Transverse colon (tissue), 4 donors: ENCODE measurements at regions not wholly inside any gene's neighbourhood (a gene's known extent, or its start where the extent isn't known, plus 50 kb on each side); places are given as distances from the start of the nearest gene placed in this dataset.

Experiments used
- CTCF ChIP-seq, 5 experiments: fragments of 200-600 bp in 3 of 5; fragments of 450-650 bp in 2 of 5; sonication (generic) in 3 of 5; IDR thresholded peaks; 1 replicate in 2 of 5; 2 replicates in 3 of 5; pipeline ENCODE4 v1.5.1; 2016 to 2017; ENCODE audit warnings: antibody characterized with exemption in 5 of 5, inconsistent platforms in 3 of 5, mild to moderate bottlenecking in 2 of 5, moderate library complexity in 1 of 5
- EP300 ChIP-seq: sonication (generic); formaldehyde crosslinking; IDR thresholded peaks from one replicate; pipeline ENCODE4 v1.6.1; 2017; ENCODE audit warnings: antibody characterized with exemption, low read depth
- POLR2A ChIP-seq: fragments of 450-650 bp; IDR thresholded peaks from one replicate; pipeline ENCODE4 v1.6.1; 2016; ENCODE audit warnings: antibody characterized with exemption, mild to moderate bottlenecking, moderate library complexity
- POLR2AphosphoS5 ChIP-seq, 3 donors: sonication (generic); formaldehyde crosslinking; IDR thresholded peaks; one replicate each; pipeline ENCODE4 v1.6.1; 2016; ENCODE audit warnings: antibody characterized with exemption in 3 of 3

GRCh38 chr2:199703199-199703598 is 147.8 kb downstream of the FTCDNL1 start:
- TF ChIP-seq CTCF (IDR thresholded peaks at IDR 0.05) (no peak), POLR2AphosphoS5 (IDR thresholded peaks at IDR 0.05) (no peak), POLR2A (no peak), EP300 (no peak)
